SK-N-SH (cell line): ENCODE measurements at regions not wholly inside any gene's neighbourhood (a gene's known extent, or its start where the extent isn't known, plus 50 kb on each side); places are given as distances from the start of the nearest gene placed in this dataset.

Experiments
- EP300 ChIP-seq, 2 experiments: IDR thresholded peaks; 2 replicates each; pipeline versions ENCODE4 v1.4.0 to v1.6.1; 2012; ENCODE audit warnings: borderline replicate concordance in 1 of 2, low read depth in 1 of 2, low read length in 1 of 2
- EZH2phosphoT487 ChIP-seq: fragments of 200-600 bp; sonication (generic); IDR thresholded peaks from 2 replicates; pipeline ENCODE4 v1.6.1; 2017; ENCODE audit warnings: low read depth, mixed run types, mild to moderate bottlenecking, antibody characterized with exemption, moderate library complexity, borderline replicate concordance
- FOXM1 ChIP-seq: IDR thresholded peaks from 2 replicates; pipeline ENCODE4 v1.4.0; 2012; ENCODE audit warnings: low read depth, mild to moderate bottlenecking
- MXI1 ChIP-seq: IDR thresholded peaks from 2 replicates; pipeline ENCODE4 v1.6.1; 2012; ENCODE audit warnings: mild to moderate bottlenecking, low read depth, low read length, improper control_type of control experiment
- POLR2AphosphoS5 ChIP-seq: IDR thresholded peaks from 2 replicates; pipeline ENCODE4 v1.6.1; 2012; ENCODE audit warnings: low read depth, low read length
- SIN3A ChIP-seq: IDR thresholded peaks from 2 replicates; pipeline ENCODE4 v1.6.1; 2012; ENCODE audit warnings: low read depth, mild to moderate bottlenecking, low read length, moderate library complexity, borderline replicate concordance
- TAF1 ChIP-seq: IDR thresholded peaks from 2 replicates; pipeline ENCODE4 v1.6.1; 2012; ENCODE audit warnings: low read depth, mild to moderate bottlenecking, low read length, moderate library complexity, borderline replicate concordance
- USF2 ChIP-seq: fragments of 150-350 bp; IDR thresholded peaks from 2 replicates; pipeline ENCODE4 v1.6.1; 2017; ENCODE audit warnings: antibody characterized with exemption, low read length, low read depth, borderline replicate concordance
- TF ChIP-seq, protein P1 (sequence below): fragments of 200-600 bp; sonication (generic); IDR thresholded peaks from 2 replicates; pipeline ENCODE4 v1.6.1; 2017; ENCODE audit warnings: antibody characterized with exemption, mild to moderate bottlenecking, moderate library complexity
- TF ChIP-seq, protein P2 (sequence below): IDR thresholded peaks from 2 replicates; pipeline ENCODE4 v1.4.0; 2012; ENCODE audit warnings: low read depth
- TF ChIP-seq, protein P3 (sequence below): IDR thresholded peaks from 2 replicates; pipeline ENCODE4 v1.6.1; 2012; ENCODE audit warnings: mild to moderate bottlenecking, low read depth, low read length, moderate library complexity

DNA sequence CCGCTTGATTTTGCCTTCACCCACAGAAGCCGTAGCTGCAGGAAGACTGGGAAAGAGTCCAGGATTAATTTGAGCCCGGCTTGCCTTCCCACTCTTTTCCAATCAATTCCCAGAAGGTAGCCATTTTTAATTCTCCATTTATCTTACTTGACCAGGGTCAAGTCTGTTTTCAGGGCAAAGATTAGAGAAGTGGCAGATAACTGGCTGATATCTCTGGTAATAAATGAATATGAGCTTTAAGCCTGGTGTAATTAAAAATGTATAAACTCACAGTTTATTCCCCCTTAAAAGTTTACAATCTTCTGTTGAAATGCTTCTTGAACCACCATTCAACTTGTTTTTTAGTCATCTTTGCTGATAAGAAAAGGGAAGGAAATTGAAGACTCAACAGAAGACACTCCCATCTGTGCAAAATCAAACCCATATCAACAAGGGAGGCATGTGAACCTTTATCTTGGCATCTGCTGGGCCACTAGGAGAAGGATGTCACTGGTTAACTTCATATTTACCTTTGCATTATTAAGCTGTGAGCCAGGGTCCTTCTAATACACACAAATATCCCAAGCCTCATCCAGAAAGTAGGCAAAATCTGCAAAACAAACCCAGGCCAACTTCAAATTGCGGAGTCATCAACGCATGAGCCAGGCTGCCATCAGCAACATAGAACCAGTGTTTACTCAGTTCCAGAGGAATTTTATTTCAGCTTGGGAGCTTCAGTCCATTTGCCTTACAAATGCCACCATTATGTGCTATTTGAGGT lies 314.6 kb upstream of the MAF start:
- no peak for TF ChIP-seq SIN3A
- TF ChIP-seq, protein P1, sequence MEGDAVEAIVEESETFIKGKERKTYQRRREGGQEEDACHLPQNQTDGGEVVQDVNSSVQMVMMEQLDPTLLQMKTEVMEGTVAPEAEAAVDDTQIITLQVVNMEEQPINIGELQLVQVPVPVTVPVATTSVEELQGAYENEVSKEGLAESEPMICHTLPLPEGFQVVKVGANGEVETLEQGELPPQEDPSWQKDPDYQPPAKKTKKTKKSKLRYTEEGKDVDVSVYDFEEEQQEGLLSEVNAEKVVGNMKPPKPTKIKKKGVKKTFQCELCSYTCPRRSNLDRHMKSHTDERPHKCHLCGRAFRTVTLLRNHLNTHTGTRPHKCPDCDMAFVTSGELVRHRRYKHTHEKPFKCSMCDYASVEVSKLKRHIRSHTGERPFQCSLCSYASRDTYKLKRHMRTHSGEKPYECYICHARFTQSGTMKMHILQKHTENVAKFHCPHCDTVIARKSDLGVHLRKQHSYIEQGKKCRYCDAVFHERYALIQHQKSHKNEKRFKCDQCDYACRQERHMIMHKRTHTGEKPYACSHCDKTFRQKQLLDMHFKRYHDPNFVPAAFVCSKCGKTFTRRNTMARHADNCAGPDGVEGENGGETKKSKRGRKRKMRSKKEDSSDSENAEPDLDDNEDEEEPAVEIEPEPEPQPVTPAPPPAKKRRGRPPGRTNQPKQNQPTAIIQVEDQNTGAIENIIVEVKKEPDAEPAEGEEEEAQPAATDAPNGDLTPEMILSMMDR = no peak
- TF ChIP-seq FOXM1 = no peak
- TF ChIP-seq POLR2AphosphoS5 = no peak
- TF ChIP-seq MXI1 = no peak
- no peak for TF ChIP-seq EZH2phosphoT487
- no peak for TF ChIP-seq EP300 (IDR thresholded peaks at IDR 0.05; ENCODE audit: borderline replicate concordance in 1 of 2, low read depth in 1 of 2, low read length in 1 of 2)
- TF ChIP-seq, protein P2, sequence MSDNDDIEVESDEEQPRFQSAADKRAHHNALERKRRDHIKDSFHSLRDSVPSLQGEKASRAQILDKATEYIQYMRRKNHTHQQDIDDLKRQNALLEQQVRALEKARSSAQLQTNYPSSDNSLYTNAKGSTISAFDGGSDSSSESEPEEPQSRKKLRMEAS = no peak
- no peak for TF ChIP-seq TAF1
- TF ChIP-seq, protein P3, sequence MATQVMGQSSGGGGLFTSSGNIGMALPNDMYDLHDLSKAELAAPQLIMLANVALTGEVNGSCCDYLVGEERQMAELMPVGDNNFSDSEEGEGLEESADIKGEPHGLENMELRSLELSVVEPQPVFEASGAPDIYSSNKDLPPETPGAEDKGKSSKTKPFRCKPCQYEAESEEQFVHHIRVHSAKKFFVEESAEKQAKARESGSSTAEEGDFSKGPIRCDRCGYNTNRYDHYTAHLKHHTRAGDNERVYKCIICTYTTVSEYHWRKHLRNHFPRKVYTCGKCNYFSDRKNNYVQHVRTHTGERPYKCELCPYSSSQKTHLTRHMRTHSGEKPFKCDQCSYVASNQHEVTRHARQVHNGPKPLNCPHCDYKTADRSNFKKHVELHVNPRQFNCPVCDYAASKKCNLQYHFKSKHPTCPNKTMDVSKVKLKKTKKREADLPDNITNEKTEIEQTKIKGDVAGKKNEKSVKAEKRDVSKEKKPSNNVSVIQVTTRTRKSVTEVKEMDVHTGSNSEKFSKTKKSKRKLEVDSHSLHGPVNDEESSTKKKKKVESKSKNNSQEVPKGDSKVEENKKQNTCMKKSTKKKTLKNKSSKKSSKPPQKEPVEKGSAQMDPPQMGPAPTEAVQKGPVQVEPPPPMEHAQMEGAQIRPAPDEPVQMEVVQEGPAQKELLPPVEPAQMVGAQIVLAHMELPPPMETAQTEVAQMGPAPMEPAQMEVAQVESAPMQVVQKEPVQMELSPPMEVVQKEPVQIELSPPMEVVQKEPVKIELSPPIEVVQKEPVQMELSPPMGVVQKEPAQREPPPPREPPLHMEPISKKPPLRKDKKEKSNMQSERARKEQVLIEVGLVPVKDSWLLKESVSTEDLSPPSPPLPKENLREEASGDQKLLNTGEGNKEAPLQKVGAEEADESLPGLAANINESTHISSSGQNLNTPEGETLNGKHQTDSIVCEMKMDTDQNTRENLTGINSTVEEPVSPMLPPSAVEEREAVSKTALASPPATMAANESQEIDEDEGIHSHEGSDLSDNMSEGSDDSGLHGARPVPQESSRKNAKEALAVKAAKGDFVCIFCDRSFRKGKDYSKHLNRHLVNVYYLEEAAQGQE = no peak
- no peak for TF ChIP-seq USF2
